ENCODE measurements at regions not wholly inside any gene's neighbourhood (a gene's known extent, or its start where the extent isn't known, plus 50 kb on each side); places are given as distances from the start of the nearest gene placed in this dataset.

DNA sequence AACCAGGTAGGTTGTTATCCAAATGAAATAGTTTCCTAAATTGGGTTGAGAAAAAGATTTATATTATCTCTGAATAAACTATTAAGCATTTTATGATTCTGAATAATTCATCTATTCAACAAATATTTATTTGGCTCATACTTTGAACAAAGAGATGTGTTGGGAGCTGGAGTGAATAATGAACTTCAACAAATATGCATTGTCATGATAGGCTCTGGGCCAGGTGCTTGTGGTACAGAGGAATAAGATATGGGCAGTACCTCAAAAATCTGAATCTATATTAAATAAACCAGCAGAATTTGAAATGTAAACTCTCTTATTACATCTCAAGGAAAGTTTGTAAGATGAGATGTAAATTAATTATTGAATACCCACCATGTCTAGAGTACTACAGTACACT lies 75.7 kb upstream of the DCLK2 start:
- TF ChIP-seq CTCF (conservative IDR thresholded peaks at IDR 0.05): no peak
- no peak for TF ChIP-seq EZH2 (IDR thresholded peaks at IDR 0.05; ENCODE audit: low read depth)
